Activated CD4-positive, alpha-beta memory T cell treated with anti-CD3 and anti-CD28 coated beads for 36 hours (primary cell): ENCODE measurements at regions not wholly inside any gene's neighbourhood (a gene's known extent, or its start where the extent isn't known, plus 50 kb on each side); places are given as distances from the start of the nearest gene placed in this dataset.
"Not testable (repeated sequence)": the region's sequence is repeated elsewhere in the genome, so short reads cannot be mapped to it uniquely, and the experiment has no call there.

Source experiments
- CTCF ChIA-PET: fragments of 350-600 bp; sonication (Branson Sonifier 250); formaldehyde crosslinking; loops from one replicate; lab custom pipeline; 2021; ENCODE audit warnings: antibody characterized with exemption, inconsistent platforms; lab: Charles Lee
- POLR2A ChIA-PET: fragments of 350-600 bp; sonication (Branson Sonifier 250); formaldehyde crosslinking; loops from one replicate; lab custom pipeline; 2021; ENCODE audit warnings: antibody characterized with exemption; lab: Charles Lee
- DNase-seq: peaks from one replicate; pipeline ENCODE4 v3.0.0-alpha.2; 2020
- H3K27ac Mint-ChIP-seq: one replicate; pipeline ENCODE4 v1.8.0; 2021; ENCODE audit warnings: mixed read lengths
- H3K27me3 Mint-ChIP-seq: one replicate; pipeline ENCODE4 v1.8.0; 2021; ENCODE audit warnings: mixed read lengths
- H3K36me3 Mint-ChIP-seq: one replicate; pipeline ENCODE4 v1.8.0; 2021; ENCODE audit warnings: mixed read lengths
- H3K4me1 Mint-ChIP-seq: one replicate; pipeline ENCODE4 v1.8.0; 2021; ENCODE audit warnings: low read depth, mixed read lengths
- H3K4me3 Mint-ChIP-seq: one replicate; pipeline ENCODE4 v1.8.0; 2021; ENCODE audit warnings: mild to moderate bottlenecking, mixed read lengths
- H3K9me3 Mint-ChIP-seq: one replicate; pipeline ENCODE4 v1.8.0; 2021; ENCODE audit warnings: mixed read lengths
- intact Hi-C: fragments of 100-400 bp; cut with micrococcal nuclease; formaldehyde crosslinking; loops from one replicate; pipeline ENCODE4 v1.15.1; 2023

GRCh38 chr6:78528926-78529325 is 338.4 kb upstream of the IRAK1BP1 start:
- H3K4me3 Mint-ChIP-seq, result no peak overlapping the region
- ChIA-PET CTCF (no interaction called here), POLR2A (no interaction called here)
- no peak for DNase-seq
- no peak overlapping the region for H3K27ac Mint-ChIP-seq
- intact Hi-C loops, result no loop called here
- H3K27me3 Mint-ChIP-seq, result no peaks in the 10 kb centered on the region
- no peaks in the 10 kb centered on the region for H3K9me3 Mint-ChIP-seq
- H3K4me1 Mint-ChIP-seq, result no peaks in the 10 kb centered on the region
- no peaks in the 10 kb centered on the region for H3K36me3 Mint-ChIP-seq

GRCh38 chr6:78530208-78530607 is 337.1 kb upstream of the IRAK1BP1 start:
- ChIA-PET CTCF (no interaction called here), POLR2A (no interaction called here)
- H3K4me1 Mint-ChIP-seq, result no peaks in the 10 kb centered on the region
- H3K4me3 Mint-ChIP-seq, result no peak overlapping the region
- H3K36me3 Mint-ChIP-seq, result no peaks in the 10 kb centered on the region
- no peak for DNase-seq
- no peaks in the 10 kb centered on the region for H3K9me3 Mint-ChIP-seq
- intact Hi-C loops, result no loop called here
- no peak overlapping the region for H3K27ac Mint-ChIP-seq
- no peaks in the 10 kb centered on the region for H3K27me3 Mint-ChIP-seq

- Mint-ChIP-seq H3K4me3 (no peak overlapping the region), H3K36me3 (no peaks in the 10 kb centered on the region)
Observed at GRCh38 chr6:78533426-78533825, 333.9 kb upstream of the IRAK1BP1 start.

GRCh38 chr6:78533876-78534275 is 333.5 kb upstream of the IRAK1BP1 start:
- DNase-seq, result no peak
- Mint-ChIP-seq H3K27ac (no peak overlapping the region), H3K4me3 (no peak overlapping the region), H3K27me3 (no peaks in the 10 kb centered on the region), H3K4me1 (no peaks in the 10 kb centered on the region), H3K36me3 (no peaks in the 10 kb centered on the region), H3K9me3 (no peaks in the 10 kb centered on the region)
- intact Hi-C loops, result no loop called here
- CTCF ChIA-PET, result no interaction called here
- POLR2A ChIA-PET, result no interaction called here

More at GRCh38 chr6:78533426-78533825, 333.9 kb upstream of the IRAK1BP1 start:
- no peak overlapping the region for H3K27ac Mint-ChIP-seq
- DNase-seq, result no peak
- CTCF ChIA-PET, result no interaction called here
- H3K4me1 Mint-ChIP-seq, result no peaks in the 10 kb centered on the region
- H3K27me3 Mint-ChIP-seq, result no peaks in the 10 kb centered on the region
- POLR2A ChIA-PET, result no interaction called here
- H3K9me3 Mint-ChIP-seq, result no peaks in the 10 kb centered on the region
- intact Hi-C loops, result no loop called here

GRCh38 chr6:78538002-78538401 is 329.3 kb upstream of the IRAK1BP1 start:
- Mint-ChIP-seq H3K36me3 (no peaks in the 10 kb centered on the region), H3K4me3 (no peak overlapping the region), H3K27ac (no peak overlapping the region), H3K27me3 (no peaks in the 10 kb centered on the region), H3K4me1 (no peaks in the 10 kb centered on the region), H3K9me3 (no peaks in the 10 kb centered on the region)
- POLR2A ChIA-PET, result no interaction called here
- CTCF ChIA-PET, result no interaction called here
- intact Hi-C loops, result no loop called here
- DNase-seq, result no peak

GRCh38 chr6:78547636-78548035 is 319.7 kb upstream of the IRAK1BP1 start:
- not testable (repeated sequence) for H3K4me3 Mint-ChIP-seq

GRCh38 chr6:78551361-78551760 is 316.0 kb upstream of the IRAK1BP1 start:
- no peaks in the 10 kb centered on the region for H3K36me3 Mint-ChIP-seq
- H3K27ac Mint-ChIP-seq, result no peak overlapping the region
- H3K9me3 Mint-ChIP-seq, result peaks cover 21% of the 10 kb centered on the region
- ChIA-PET CTCF (no interaction called here), POLR2A (no interaction called here)
- H3K27me3 Mint-ChIP-seq, result no peaks in the 10 kb centered on the region
- no peak overlapping the region for H3K4me3 Mint-ChIP-seq
- DNase-seq, result no peak
- intact Hi-C loops, result no loop called here
- no peaks in the 10 kb centered on the region for H3K4me1 Mint-ChIP-seq

More at GRCh38 chr6:78547636-78548035, 319.7 kb upstream of the IRAK1BP1 start:
- H3K4me1 Mint-ChIP-seq, H3K27ac Mint-ChIP-seq, H3K36me3 Mint-ChIP-seq, DNase-seq, CTCF ChIA-PET, POLR2A ChIA-PET, H3K9me3 Mint-ChIP-seq, intact Hi-C loops, H3K27me3 Mint-ChIP-seq: not testable (repeated sequence)

GRCh38 chr6:78552435-78552834 is 314.9 kb upstream of the IRAK1BP1 start:
- CTCF ChIA-PET, result no interaction called here
- intact Hi-C loops, result no loop called here

GRCh38 chr6:78554341-78554740 is 313.0 kb upstream of the IRAK1BP1 start:
- no peak overlapping the region for H3K4me3 Mint-ChIP-seq
- POLR2A ChIA-PET, result no interaction called here

More at GRCh38 chr6:78552435-78552834, 314.9 kb upstream of the IRAK1BP1 start:
- no peaks in the 10 kb centered on the region for H3K36me3 Mint-ChIP-seq
- POLR2A ChIA-PET, result no interaction called here
- no peak overlapping the region for H3K4me3 Mint-ChIP-seq
- DNase-seq, result no peak
- H3K9me3 Mint-ChIP-seq, result peaks cover 28% of the 10 kb centered on the region
- no peaks in the 10 kb centered on the region for H3K4me1 Mint-ChIP-seq
- no peaks in the 10 kb centered on the region for H3K27me3 Mint-ChIP-seq
- no peak overlapping the region for H3K27ac Mint-ChIP-seq

GRCh38 chr6:78559056-78559455 is 308.3 kb upstream of the IRAK1BP1 start:
- ChIA-PET POLR2A (no interaction called here), CTCF (no interaction called here)
- DNase-seq, result no peak
- H3K27ac Mint-ChIP-seq, result no peak overlapping the region
- H3K27me3 Mint-ChIP-seq, result no peaks in the 10 kb centered on the region
- no peaks in the 10 kb centered on the region for H3K36me3 Mint-ChIP-seq
- no peaks in the 10 kb centered on the region for H3K4me1 Mint-ChIP-seq
- intact Hi-C loops, result no loop called here
- no peak overlapping the region for H3K4me3 Mint-ChIP-seq
- peaks cover 19% of the 10 kb centered on the region for H3K9me3 Mint-ChIP-seq

More at GRCh38 chr6:78554341-78554740, 313.0 kb upstream of the IRAK1BP1 start:
- H3K4me1 Mint-ChIP-seq, result no peaks in the 10 kb centered on the region
- no peak overlapping the region for H3K27ac Mint-ChIP-seq
- no peaks in the 10 kb centered on the region for H3K27me3 Mint-ChIP-seq
- H3K36me3 Mint-ChIP-seq, result no peaks in the 10 kb centered on the region
- intact Hi-C loops, result no loop called here
- no peak for DNase-seq
- peaks cover 28% of the 10 kb centered on the region for H3K9me3 Mint-ChIP-seq
- CTCF ChIA-PET, result no interaction called here

- no peak overlapping the region for H3K27ac Mint-ChIP-seq
- no peak overlapping the region for H3K4me3 Mint-ChIP-seq
- H3K27me3 Mint-ChIP-seq, result no peaks in the 10 kb centered on the region
- intact Hi-C loops, result no loop called here
- ChIA-PET CTCF (no interaction called here), POLR2A (no interaction called here)
- DNase-seq, result no peak
- H3K36me3 Mint-ChIP-seq, result no peaks in the 10 kb centered on the region
- H3K9me3 Mint-ChIP-seq, result peaks cover 11% of the 10 kb centered on the region
- H3K4me1 Mint-ChIP-seq, result no peaks in the 10 kb centered on the region
Observed at GRCh38 chr6:78561015-78561414, 306.3 kb upstream of the IRAK1BP1 start.

GRCh38 chr6:78565997-78566396 is 301.4 kb upstream of the IRAK1BP1 start:
- no peaks in the 10 kb centered on the region for H3K36me3 Mint-ChIP-seq
- POLR2A ChIA-PET, result no interaction called here
- no peak overlapping the region for H3K27ac Mint-ChIP-seq
- intact Hi-C loops, result no loop called here
- H3K9me3 Mint-ChIP-seq, result peaks cover 13% of the 10 kb centered on the region
- DNase-seq, result no peak
- no peaks in the 10 kb centered on the region for H3K4me1 Mint-ChIP-seq
- no peaks in the 10 kb centered on the region for H3K27me3 Mint-ChIP-seq
- no peak overlapping the region for H3K4me3 Mint-ChIP-seq
- CTCF ChIA-PET, result no interaction called here

GRCh38 chr6:78570044-78570443 is 297.3 kb upstream of the IRAK1BP1 start:
- H3K27ac Mint-ChIP-seq, result no peak overlapping the region
- intact Hi-C loops, result no loop called here
- no peaks in the 10 kb centered on the region for H3K36me3 Mint-ChIP-seq
- no peak overlapping the region for H3K4me3 Mint-ChIP-seq
- H3K27me3 Mint-ChIP-seq, result no peaks in the 10 kb centered on the region
- DNase-seq, result no peak
- no peaks in the 10 kb centered on the region for H3K4me1 Mint-ChIP-seq
- ChIA-PET CTCF (no interaction called here), POLR2A (no interaction called here)
- peaks cover 22% of the 10 kb centered on the region for H3K9me3 Mint-ChIP-seq
